ENCODE measurements at regions not wholly inside any gene's neighbourhood (a gene's known extent, or its start where the extent isn't known, plus 50 kb on each side); places are given as distances from the start of the nearest gene placed in this dataset.

GRCh38 chr3:148643389-148643840 is 54.3 kb upstream of the AGTR1 start:
- TF ChIP-seq, protein P1, sequence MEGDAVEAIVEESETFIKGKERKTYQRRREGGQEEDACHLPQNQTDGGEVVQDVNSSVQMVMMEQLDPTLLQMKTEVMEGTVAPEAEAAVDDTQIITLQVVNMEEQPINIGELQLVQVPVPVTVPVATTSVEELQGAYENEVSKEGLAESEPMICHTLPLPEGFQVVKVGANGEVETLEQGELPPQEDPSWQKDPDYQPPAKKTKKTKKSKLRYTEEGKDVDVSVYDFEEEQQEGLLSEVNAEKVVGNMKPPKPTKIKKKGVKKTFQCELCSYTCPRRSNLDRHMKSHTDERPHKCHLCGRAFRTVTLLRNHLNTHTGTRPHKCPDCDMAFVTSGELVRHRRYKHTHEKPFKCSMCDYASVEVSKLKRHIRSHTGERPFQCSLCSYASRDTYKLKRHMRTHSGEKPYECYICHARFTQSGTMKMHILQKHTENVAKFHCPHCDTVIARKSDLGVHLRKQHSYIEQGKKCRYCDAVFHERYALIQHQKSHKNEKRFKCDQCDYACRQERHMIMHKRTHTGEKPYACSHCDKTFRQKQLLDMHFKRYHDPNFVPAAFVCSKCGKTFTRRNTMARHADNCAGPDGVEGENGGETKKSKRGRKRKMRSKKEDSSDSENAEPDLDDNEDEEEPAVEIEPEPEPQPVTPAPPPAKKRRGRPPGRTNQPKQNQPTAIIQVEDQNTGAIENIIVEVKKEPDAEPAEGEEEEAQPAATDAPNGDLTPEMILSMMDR (conservative IDR thresholded peaks at IDR 0.05; ENCODE audit: low read depth in 2 of 2) = no peak
- TF ChIP-seq, protein P2, sequence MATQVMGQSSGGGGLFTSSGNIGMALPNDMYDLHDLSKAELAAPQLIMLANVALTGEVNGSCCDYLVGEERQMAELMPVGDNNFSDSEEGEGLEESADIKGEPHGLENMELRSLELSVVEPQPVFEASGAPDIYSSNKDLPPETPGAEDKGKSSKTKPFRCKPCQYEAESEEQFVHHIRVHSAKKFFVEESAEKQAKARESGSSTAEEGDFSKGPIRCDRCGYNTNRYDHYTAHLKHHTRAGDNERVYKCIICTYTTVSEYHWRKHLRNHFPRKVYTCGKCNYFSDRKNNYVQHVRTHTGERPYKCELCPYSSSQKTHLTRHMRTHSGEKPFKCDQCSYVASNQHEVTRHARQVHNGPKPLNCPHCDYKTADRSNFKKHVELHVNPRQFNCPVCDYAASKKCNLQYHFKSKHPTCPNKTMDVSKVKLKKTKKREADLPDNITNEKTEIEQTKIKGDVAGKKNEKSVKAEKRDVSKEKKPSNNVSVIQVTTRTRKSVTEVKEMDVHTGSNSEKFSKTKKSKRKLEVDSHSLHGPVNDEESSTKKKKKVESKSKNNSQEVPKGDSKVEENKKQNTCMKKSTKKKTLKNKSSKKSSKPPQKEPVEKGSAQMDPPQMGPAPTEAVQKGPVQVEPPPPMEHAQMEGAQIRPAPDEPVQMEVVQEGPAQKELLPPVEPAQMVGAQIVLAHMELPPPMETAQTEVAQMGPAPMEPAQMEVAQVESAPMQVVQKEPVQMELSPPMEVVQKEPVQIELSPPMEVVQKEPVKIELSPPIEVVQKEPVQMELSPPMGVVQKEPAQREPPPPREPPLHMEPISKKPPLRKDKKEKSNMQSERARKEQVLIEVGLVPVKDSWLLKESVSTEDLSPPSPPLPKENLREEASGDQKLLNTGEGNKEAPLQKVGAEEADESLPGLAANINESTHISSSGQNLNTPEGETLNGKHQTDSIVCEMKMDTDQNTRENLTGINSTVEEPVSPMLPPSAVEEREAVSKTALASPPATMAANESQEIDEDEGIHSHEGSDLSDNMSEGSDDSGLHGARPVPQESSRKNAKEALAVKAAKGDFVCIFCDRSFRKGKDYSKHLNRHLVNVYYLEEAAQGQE (IDR thresholded peaks at IDR 0.05; ENCODE audit: unreplicated experiment) = no peak
- TF ChIP-seq EZH2 (IDR thresholded peaks at IDR 0.05; ENCODE audit: low read depth, unreplicated experiment) (no peak), EZH2phosphoT487 (IDR thresholded peaks at IDR 0.05; ENCODE audit: unreplicated experiment) (no peak), POLR2AphosphoS5 (IDR thresholded peaks at IDR 0.05; ENCODE audit: low read depth) (no peak), JUNB (IDR thresholded peaks at IDR 0.05; ENCODE audit: unreplicated experiment) (no peak), NANOG (IDR thresholded peaks at IDR 0.05; ENCODE audit: borderline replicate concordance) (no peak), CREB1 (CRISPR knock-in tag; IDR thresholded peaks at IDR 0.05; ENCODE audit: low read depth) (no peak), ETS1 (IDR thresholded peaks at IDR 0.05) (no peak), STAT1 (IDR thresholded peaks at IDR 0.05; ENCODE audit: unreplicated experiment) (no peak), ZNF331 (CRISPR knock-in tag; IDR thresholded peaks at IDR 0.05; ENCODE audit: low read depth) (no peak), ZNF114 (CRISPR knock-in tag; IDR thresholded peaks at IDR 0.05) (no peak)
- TF ChIP-seq, protein P3, sequence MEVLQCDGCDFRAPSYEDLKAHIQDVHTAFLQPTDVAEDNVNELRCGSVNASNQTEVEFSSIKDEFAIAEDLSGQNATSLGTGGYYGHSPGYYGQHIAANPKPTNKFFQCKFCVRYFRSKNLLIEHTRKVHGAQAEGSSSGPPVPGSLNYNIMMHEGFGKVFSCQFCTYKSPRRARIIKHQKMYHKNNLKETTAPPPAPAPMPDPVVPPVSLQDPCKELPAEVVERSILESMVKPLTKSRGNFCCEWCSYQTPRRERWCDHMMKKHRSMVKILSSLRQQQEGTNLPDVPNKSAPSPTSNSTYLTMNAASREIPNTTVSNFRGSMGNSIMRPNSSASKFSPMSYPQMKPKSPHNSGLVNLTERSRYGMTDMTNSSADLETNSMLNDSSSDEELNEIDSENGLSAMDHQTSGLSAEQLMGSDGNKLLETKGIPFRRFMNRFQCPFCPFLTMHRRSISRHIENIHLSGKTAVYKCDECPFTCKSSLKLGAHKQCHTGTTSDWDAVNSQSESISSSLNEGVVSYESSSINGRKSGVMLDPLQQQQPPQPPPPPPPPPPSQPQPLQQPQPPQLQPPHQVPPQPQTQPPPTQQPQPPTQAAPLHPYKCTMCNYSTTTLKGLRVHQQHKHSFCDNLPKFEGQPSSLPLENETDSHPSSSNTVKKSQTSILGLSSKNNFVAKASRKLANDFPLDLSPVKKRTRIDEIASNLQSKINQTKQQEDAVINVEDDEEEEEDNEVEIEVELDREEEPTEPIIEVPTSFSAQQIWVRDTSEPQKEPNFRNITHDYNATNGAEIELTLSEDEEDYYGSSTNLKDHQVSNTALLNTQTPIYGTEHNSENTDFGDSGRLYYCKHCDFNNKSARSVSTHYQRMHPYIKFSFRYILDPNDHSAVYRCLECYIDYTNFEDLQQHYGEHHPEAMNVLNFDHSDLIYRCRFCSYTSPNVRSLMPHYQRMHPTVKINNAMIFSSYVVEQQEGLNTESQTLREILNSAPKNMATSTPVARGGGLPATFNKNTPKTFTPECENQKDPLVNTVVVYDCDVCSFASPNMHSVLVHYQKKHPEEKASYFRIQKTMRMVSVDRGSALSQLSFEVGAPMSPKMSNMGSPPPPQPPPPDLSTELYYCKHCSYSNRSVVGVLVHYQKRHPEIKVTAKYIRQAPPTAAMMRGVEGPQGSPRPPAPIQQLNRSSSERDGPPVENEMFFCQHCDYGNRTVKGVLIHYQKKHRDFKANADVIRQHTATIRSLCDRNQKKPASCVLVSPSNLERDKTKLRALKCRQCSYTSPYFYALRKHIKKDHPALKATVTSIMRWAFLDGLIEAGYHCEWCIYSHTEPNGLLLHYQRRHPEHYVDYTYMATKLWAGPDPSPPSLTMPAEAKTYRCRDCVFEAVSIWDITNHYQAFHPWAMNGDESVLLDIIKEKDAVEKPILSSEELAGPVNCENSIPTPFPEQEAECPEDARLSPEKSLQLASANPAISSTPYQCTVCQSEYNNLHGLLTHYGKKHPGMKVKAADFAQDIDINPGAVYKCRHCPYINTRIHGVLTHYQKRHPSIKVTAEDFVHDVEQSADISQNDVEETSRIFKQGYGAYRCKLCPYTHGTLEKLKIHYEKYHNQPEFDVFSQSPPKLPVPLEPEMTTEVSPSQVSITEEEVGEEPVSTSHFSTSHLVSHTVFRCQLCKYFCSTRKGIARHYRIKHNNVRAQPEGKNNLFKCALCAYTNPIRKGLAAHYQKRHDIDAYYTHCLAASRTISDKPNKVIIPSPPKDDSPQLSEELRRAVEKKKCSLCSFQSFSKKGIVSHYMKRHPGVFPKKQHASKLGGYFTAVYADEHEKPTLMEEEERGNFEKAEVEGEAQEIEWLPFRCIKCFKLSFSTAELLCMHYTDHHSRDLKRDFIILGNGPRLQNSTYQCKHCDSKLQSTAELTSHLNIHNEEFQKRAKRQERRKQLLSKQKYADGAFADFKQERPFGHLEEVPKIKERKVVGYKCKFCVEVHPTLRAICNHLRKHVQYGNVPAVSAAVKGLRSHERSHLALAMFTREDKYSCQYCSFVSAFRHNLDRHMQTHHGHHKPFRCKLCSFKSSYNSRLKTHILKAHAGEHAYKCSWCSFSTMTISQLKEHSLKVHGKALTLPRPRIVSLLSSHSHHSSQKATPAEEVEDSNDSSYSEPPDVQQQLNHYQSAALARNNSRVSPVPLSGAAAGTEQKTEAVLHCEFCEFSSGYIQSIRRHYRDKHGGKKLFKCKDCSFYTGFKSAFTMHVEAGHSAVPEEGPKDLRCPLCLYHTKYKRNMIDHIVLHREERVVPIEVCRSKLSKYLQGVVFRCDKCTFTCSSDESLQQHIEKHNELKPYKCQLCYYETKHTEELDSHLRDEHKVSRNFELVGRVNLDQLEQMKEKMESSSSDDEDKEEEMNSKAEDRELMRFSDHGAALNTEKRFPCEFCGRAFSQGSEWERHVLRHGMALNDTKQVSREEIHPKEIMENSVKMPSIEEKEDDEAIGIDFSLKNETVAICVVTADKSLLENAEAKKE (CRISPR knock-in tag; IDR thresholded peaks at IDR 0.05) = no peak

All from GM23338 (cell line).